ENCODE measurements at regions not wholly inside any gene's neighbourhood (a gene's known extent, or its start where the extent isn't known, plus 50 kb on each side); places are given as distances from the start of the nearest gene placed in this dataset.

- no peak for DNase-seq (ENCODE audit: low read depth)
- TF ChIP-seq CTCF (IDR thresholded peaks at IDR 0.05; ENCODE audit: low read depth, low read length, missing control alignments), result no peak
- in situ Hi-C loops (cut with HindIII; ENCODE audit: low sequenced_read_pairs), result no loop called here
- H3K4me3 ChIP-seq (ENCODE audit: low read depth, low read length), result no peak overlapping the region
These were observed 131.0 kb upstream of the ITGB1 start for GRCh38 chr10:33088990-33089389.

GRCh38 chr10:33087922-33088321, 129.9 kb upstream of the ITGB1 start:
- TF ChIP-seq CTCF (IDR thresholded peaks at IDR 0.05; ENCODE audit: low read depth, low read length, missing control alignments), result no peak
- no peak overlapping the region for H3K4me3 ChIP-seq (ENCODE audit: low read depth, low read length)
- DNase-seq (ENCODE audit: low read depth), result no peak
- in situ Hi-C loops (cut with HindIII; ENCODE audit: low sequenced_read_pairs), result no loop called here

GRCh38 chr10:33087152-33087551, 129.1 kb upstream of the ITGB1 start:
- in situ Hi-C loops (cut with HindIII; ENCODE audit: low sequenced_read_pairs), result no loop called here
- no peak overlapping the region for H3K4me3 ChIP-seq (ENCODE audit: low read depth, low read length)
- TF ChIP-seq CTCF (IDR thresholded peaks at IDR 0.05; ENCODE audit: low read depth, low read length, missing control alignments), result no peak
- DNase-seq (ENCODE audit: low read depth), result no peak

- TF ChIP-seq CTCF (IDR thresholded peaks at IDR 0.05; ENCODE audit: low read depth, low read length, missing control alignments), result no peak
- in situ Hi-C loops (cut with HindIII; ENCODE audit: low sequenced_read_pairs), result no loop called here
- DNase-seq (ENCODE audit: low read depth), result no peak
- H3K4me3 ChIP-seq (ENCODE audit: low read depth, low read length), result no peak overlapping the region
These were observed 128.1 kb upstream of the ITGB1 start for GRCh38 chr10:33086100-33086499.

GRCh38 chr10:33085313-33085833, 127.3 kb upstream of the ITGB1 start:
- no peak overlapping the region for H3K4me3 ChIP-seq (ENCODE audit: low read depth, low read length)
- TF ChIP-seq CTCF (IDR thresholded peaks at IDR 0.05; ENCODE audit: low read depth, low read length, missing control alignments), result no peak
- in situ Hi-C loops (cut with HindIII; ENCODE audit: low sequenced_read_pairs), result no loop called here

GRCh38 chr10:33084453-33084852, 126.4 kb upstream of the ITGB1 start:
- in situ Hi-C loops (cut with HindIII; ENCODE audit: low sequenced_read_pairs), result no loop called here
- H3K4me3 ChIP-seq (ENCODE audit: low read depth, low read length), result no peak overlapping the region
- no peak for DNase-seq (ENCODE audit: low read depth)
- no peak for TF ChIP-seq CTCF (IDR thresholded peaks at IDR 0.05; ENCODE audit: low read depth, low read length, missing control alignments)

More at GRCh38 chr10:33085313-33085833, 127.3 kb upstream of the ITGB1 start:
- DNase-seq (ENCODE audit: low read depth), result no peak
